H1 (cell line): ENCODE measurements at regions not wholly inside any gene's neighbourhood (a gene's known extent, or its start where the extent isn't known, plus 50 kb on each side); places are given as distances from the start of the nearest gene placed in this dataset.

Experiments
- CTCF ChIA-PET: fragments of 300-600 bp; sonication (Branson Sonifier 250); formaldehyde crosslinking; loops from one replicate; lab custom pipeline; 2021; ENCODE audit not compliant: partially characterized antibody; lab: Charles Lee
- POLR2A ChIA-PET: fragments of 300-600 bp; sonication (Branson Sonifier 250); formaldehyde crosslinking; loops from one replicate; lab custom pipeline; 2021; ENCODE audit warnings: inconsistent platforms; ENCODE audit not compliant: partially characterized antibody; lab: Charles Lee
- DNase-seq, 2 experiments: peaks; one replicate each; pipeline versions ENCODE4 v3.0.0 to v3.0.0-alpha.2; 2010 to 2022; ENCODE audit warnings: low spot score in 2 of 2, low read depth in 1 of 2, mixed read lengths in 1 of 2
- FAIRE-seq: peaks from 2 replicates; lab custom pipeline; 2011; peaks lifted over from hg19 to GRCh38; lab: Jason Lieb, UNC
- H2AFZ ChIP-seq: 2 replicates; pipeline ENCODE4 v1.8.1; 2012; ENCODE audit warnings: low read length, inconsistent platforms
- H2AK5ac ChIP-seq: 2 replicates; pipeline ENCODE4 v1.6.1; 2013; ENCODE audit warnings: low read depth, low read length
- H2BK120ac ChIP-seq: replicated peaks from 2 replicates; pipeline ENCODE3; 2013; ENCODE audit warnings: low read depth, low read length, inconsistent platforms
- H2BK12ac ChIP-seq: 2 replicates; pipeline ENCODE4 v1.6.1; 2013; ENCODE audit warnings: low read depth, low read length
- H2BK15ac ChIP-seq: 2 replicates; pipeline ENCODE4 v1.6.1; 2013; ENCODE audit warnings: low read length
- H2BK20ac ChIP-seq: 2 replicates; pipeline ENCODE4 v1.6.1; 2013; ENCODE audit warnings: low read length
- H2BK5ac ChIP-seq: 2 replicates; pipeline ENCODE4 v1.6.1; 2013; ENCODE audit warnings: low read depth, low read length
- H3K14ac ChIP-seq: 2 replicates; pipeline ENCODE4 v1.6.1; 2013; ENCODE audit warnings: inconsistent platforms; ENCODE audit not compliant: insufficient read length
- H3K18ac ChIP-seq: 2 replicates; pipeline ENCODE4 v1.6.1; 2013; ENCODE audit warnings: low read length; ENCODE audit errors: extremely low read depth
- H3K23ac ChIP-seq: 2 replicates; pipeline ENCODE4 v1.6.1; 2013; ENCODE audit warnings: inconsistent platforms; ENCODE audit not compliant: insufficient read length
- H3K23me2 ChIP-seq: 2 replicates; pipeline ENCODE4 v1.6.1; 2013; ENCODE audit warnings: low read depth, low read length
- H3K27ac ChIP-seq: 2 replicates; pipeline ENCODE4 v1.6.1; 2011; ENCODE audit warnings: low read depth, low read length, inconsistent platforms
- H3K27me3 ChIP-seq, 4 experiments: replicated peaks in 1 of 4; 1 replicate in 1 of 4; 2 replicates in 3 of 4; pipeline versions ENCODE4 v1.6.1 to v1.8.1; 2011 to 2013; ENCODE audit warnings: low read length in 3 of 4, mild to moderate bottlenecking in 3 of 4, inconsistent platforms in 2 of 4, mixed read lengths in 2 of 4, moderate library complexity in 1 of 4; ENCODE audit not compliant: control insufficient read depth in 3 of 4, insufficient read depth in 3 of 4; ENCODE audit errors: extremely low read depth in 1 of 4
- H3K36me3 ChIP-seq, 4 experiments: 2 replicates each; pipeline versions ENCODE4 v1.6.1 to v1.8.1; 2011 to 2013; ENCODE audit warnings: mild to moderate bottlenecking in 4 of 4, low read length in 3 of 4, moderate library complexity in 2 of 4, control low read depth in 1 of 4, inconsistent platforms in 1 of 4; ENCODE audit not compliant: insufficient read depth in 4 of 4, control insufficient read depth in 2 of 4
- H3K4ac ChIP-seq: replicated peaks from 2 replicates; pipeline ENCODE3; 2013; ENCODE audit warnings: low read length, low read depth, mixed read lengths, inconsistent platforms; ENCODE audit not compliant: insufficient read length
- H3K4me1 ChIP-seq, 4 experiments: replicated peaks in 1 of 4; 1 replicate in 1 of 4; 2 replicates in 3 of 4; pipeline versions ENCODE4 v1.6.1 to v1.8.1; 2011 to 2013; ENCODE audit warnings: low read length in 3 of 4, inconsistent platforms in 2 of 4, mixed read lengths in 1 of 4; ENCODE audit not compliant: insufficient read depth in 4 of 4, control insufficient read depth in 3 of 4
- H3K4me2 ChIP-seq, 2 experiments: 2 replicates each; pipeline versions ENCODE4 v1.6.1 to v1.8.1; 2011 to 2013; ENCODE audit warnings: low read depth in 2 of 2, low read length in 2 of 2, control low read depth in 1 of 2, inconsistent platforms in 1 of 2, mild to moderate bottlenecking in 1 of 2; ENCODE audit not compliant: insufficient read depth in 1 of 2
- H3K4me3 ChIP-seq, 4 experiments: fragments of 200-600, 300-600 bp in 1 of 4; sonication (generic), shearing (Covaris generic), sonication (Bioruptor Twin) in 1 of 4; 2 replicates each; pipeline versions ENCODE4 v1.5.1 to v1.8.1; 2011 to 2016; ENCODE audit warnings: low read length in 4 of 4, low read depth in 3 of 4, control low read depth in 2 of 4, inconsistent platforms in 2 of 4, mild to moderate bottlenecking in 2 of 4, mixed read lengths in 1 of 4, moderate library complexity in 1 of 4; ENCODE audit not compliant: insufficient read depth in 2 of 4; ENCODE audit errors: extremely low read depth in 1 of 4
- H3K56ac ChIP-seq: replicated peaks from 2 replicates; pipeline ENCODE3; 2013; ENCODE audit warnings: low read depth, mild to moderate bottlenecking, mixed read lengths, low read length, inconsistent platforms; ENCODE audit not compliant: insufficient read length
- H3K79me1 ChIP-seq: 2 replicates; pipeline ENCODE4 v1.6.1; 2013; ENCODE audit warnings: low read depth, low read length, control low read depth
- H3K79me2 ChIP-seq, 2 experiments: 2 replicates each; pipeline versions ENCODE4 v1.6.1 to v1.8.1; 2012 to 2013; ENCODE audit warnings: low read length in 2 of 2, mild to moderate bottlenecking in 2 of 2, inconsistent platforms in 1 of 2; ENCODE audit not compliant: insufficient read depth in 2 of 2, control insufficient read depth in 1 of 2
- H3K9ac ChIP-seq, 4 experiments: replicated peaks in 1 of 4; 1 replicate in 1 of 4; 2 replicates in 3 of 4; pipeline versions ENCODE4 v1.6.1 to v1.8.1; 2011 to 2013; ENCODE audit warnings: low read depth in 3 of 4, low read length in 3 of 4, control low read depth in 2 of 4, mild to moderate bottlenecking in 2 of 4, moderate library complexity in 2 of 4, inconsistent platforms in 1 of 4; ENCODE audit errors: extremely low read depth in 1 of 4
- H3K9me3 ChIP-seq, 2 experiments: 2 replicates each; pipeline versions ENCODE4 v1.6.1 to v1.8.1; 2012 to 2013; ENCODE audit warnings: mild to moderate bottlenecking in 2 of 2, moderate library complexity in 2 of 2, control low read depth in 1 of 2, inconsistent platforms in 1 of 2, low read depth in 1 of 2, low read length in 1 of 2, mixed read lengths in 1 of 2; ENCODE audit not compliant: insufficient read depth in 2 of 2
- H4K20me1 ChIP-seq, 2 experiments: replicated peaks in 1 of 2; 2 replicates each; pipeline versions ENCODE3 to v1.8.1; 2011 to 2013; ENCODE audit warnings: inconsistent platforms in 2 of 2, low read length in 2 of 2, mild to moderate bottlenecking in 1 of 2; ENCODE audit not compliant: insufficient read depth in 2 of 2, control insufficient read depth in 1 of 2
- H4K5ac ChIP-seq: 2 replicates; pipeline ENCODE4 v1.6.1; 2013; ENCODE audit warnings: low read length, low read depth, mixed read lengths, inconsistent platforms; ENCODE audit not compliant: insufficient read length
- H4K8ac ChIP-seq: 2 replicates; pipeline ENCODE4 v1.8.0; 2013; ENCODE audit warnings: mild to moderate bottlenecking, moderate library complexity, low read length, inconsistent platforms; ENCODE audit not compliant: insufficient read depth; ENCODE audit errors: extremely low read depth
- H4K91ac ChIP-seq: replicated peaks from 2 replicates; pipeline ENCODE3; 2013; ENCODE audit warnings: low read length, mixed read lengths, inconsistent platforms; ENCODE audit not compliant: insufficient read length
- CTBP2 ChIP-seq: IDR thresholded peaks from 2 replicates; pipeline ENCODE4 v1.7.0; 2011; ENCODE audit warnings: borderline replicate concordance, mild to moderate bottlenecking, moderate library complexity, mixed read lengths, low read length; ENCODE audit not compliant: insufficient read depth, insufficient read length
- RXRA ChIP-seq: IDR thresholded peaks from 2 replicates; pipeline ENCODE4 v1.6.1; 2011; ENCODE audit warnings: low read depth, mild to moderate bottlenecking, low read length, moderate library complexity; ENCODE audit not compliant: insufficient read depth
- SIX5 ChIP-seq: IDR thresholded peaks from 2 replicates; pipeline ENCODE4 v1.6.1; 2011; ENCODE audit warnings: mild to moderate bottlenecking, low read depth, low read length
- SP4 ChIP-seq: IDR thresholded peaks from 2 replicates; pipeline ENCODE4 v1.6.1; 2012; ENCODE audit warnings: low read length, inconsistent platforms
- SUZ12 ChIP-seq: fragments of 200-600 bp; sonication (generic); IDR thresholded peaks from 2 replicates; pipeline ENCODE4 v1.6.1; 2012; ENCODE audit warnings: mild to moderate bottlenecking, inconsistent platforms, low read length, moderate library complexity, mixed read lengths
- WGBS, 2 experiments: shearing (Covaris generic) in 1 of 2; methylation state at CpG; one replicate each; pipeline versions ENCODE4 v1.1.6 to v1.1.7; 2013 to 2015; ENCODE audit warnings: low lambda C conversion rate in 2 of 2, mixed read lengths in 2 of 2, inconsistent platforms in 1 of 2, low coverage in 1 of 2, missing lambda C conversion rate in 1 of 2; ENCODE audit not compliant: insufficient replicate concordance in 2 of 2, insufficient coverage in 1 of 2, insufficient read length in 1 of 2; ENCODE audit errors: extremely low coverage in 1 of 2, missing lambda C conversion rate in 1 of 2; 5-methylcytosine and 5-hydroxymethylcytosine counted together
- TF ChIP-seq, protein P1 (sequence below): IDR thresholded peaks from 2 replicates; pipeline ENCODE4 v1.6.1; 2012; ENCODE audit warnings: inconsistent platforms

DNA sequence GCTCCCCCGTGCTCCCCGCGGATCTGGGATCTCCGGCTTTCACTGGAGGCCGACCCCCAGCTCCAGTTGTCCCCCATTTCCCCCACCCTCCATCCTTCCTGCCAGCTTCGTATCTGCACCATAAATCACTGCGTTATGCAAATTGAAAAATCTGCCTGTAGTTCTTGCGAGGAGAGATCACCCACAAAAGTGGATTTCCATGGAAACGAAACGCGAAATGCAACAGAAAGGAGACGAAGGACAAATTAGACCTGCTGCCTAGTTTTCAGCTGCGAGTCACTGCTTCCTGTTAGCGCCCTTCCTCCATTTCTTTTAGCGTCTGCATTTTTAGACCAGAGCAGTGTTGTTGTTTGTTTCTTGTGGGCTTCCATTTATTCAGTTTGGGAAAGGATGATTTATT lies 127.1 kb upstream of the ATP10A start:
- no peak overlapping the region for H3K27ac ChIP-seq
- no peaks in the 10 kb centered on the region for H3K79me1 ChIP-seq
- H3K14ac ChIP-seq: no peak overlapping the region
- CTCF ChIA-PET: interaction anchor here (1.1 kb wide), 1 partner anchor 62 kb away, joined by 3 read pairs; no protein-coding TSS in a partner anchor
- no peak overlapping the region for H3K18ac ChIP-seq
- no peak overlapping the region for H2AFZ ChIP-seq
- no peak overlapping the region for H2BK15ac ChIP-seq
- no peak overlapping the region for H4K5ac ChIP-seq
- H3K27me3 ChIP-seq: no peaks in the 10 kb centered on the region
- H2AK5ac ChIP-seq: no peak overlapping the region
- WGBS, 2 experiments: 93% methylated on average over 15 of the region's 15 CpGs; no CpG with 5 or more reads in 1 of the 2 experiments
- H3K56ac ChIP-seq: no peak overlapping the region
- H3K4me2 ChIP-seq: no peak overlapping the region
- no peak overlapping the region for H2BK20ac ChIP-seq
- no peak overlapping the region for H4K8ac ChIP-seq
- H4K20me1 ChIP-seq: no peaks in the 10 kb centered on the region
- H2BK12ac ChIP-seq: no peak overlapping the region
- H3K23me2 ChIP-seq: no peaks in the 10 kb centered on the region
- peaks cover 0 to 4% (median 0%) of the 10 kb centered on the region in 4 experiments; a peak in 2 of 7 replicates for H3K4me1 ChIP-seq
- POLR2A ChIA-PET: no interaction called here
- no peaks in the 10 kb centered on the region for H3K36me3 ChIP-seq
- no peak overlapping the region for H3K4me3 ChIP-seq
- no peak overlapping the region for H4K91ac ChIP-seq
- H3K23ac ChIP-seq: no peak overlapping the region
- no peak overlapping the region for H3K9ac ChIP-seq
- no peak overlapping the region for H2BK5ac ChIP-seq
- H2BK120ac ChIP-seq: no peak overlapping the region
- FAIRE-seq (no peak), DNase-seq (peak in 1 of 2 experiments; percentile 17)
- H3K9me3 ChIP-seq: peaks cover 0 to 4% of the 10 kb centered on the region in 2 experiments; a peak in 1 of 4 replicates
- no peaks in the 10 kb centered on the region for H3K79me2 ChIP-seq
- no peak overlapping the region for H3K4ac ChIP-seq
- TF ChIP-seq CTBP2 (no peak), SIX5 (no peak), SUZ12 (no peak), SP4 (no peak), RXRA (no peak)
- TF ChIP-seq, protein P1, sequence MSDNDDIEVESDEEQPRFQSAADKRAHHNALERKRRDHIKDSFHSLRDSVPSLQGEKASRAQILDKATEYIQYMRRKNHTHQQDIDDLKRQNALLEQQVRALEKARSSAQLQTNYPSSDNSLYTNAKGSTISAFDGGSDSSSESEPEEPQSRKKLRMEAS: no peak
